GM23248 (cell line): ENCODE measurements at regions not wholly inside any gene's neighbourhood (a gene's known extent, or its start where the extent isn't known, plus 50 kb on each side); places are given as distances from the start of the nearest gene placed in this dataset.
A peak's percentile ranks its signal among the peaks of the same experiment; 100 is the strongest.

Experiments used
- DNase-seq: peaks from one replicate; pipeline ENCODE4 v3.0.0-alpha.2; 2015
- H2AFZ ChIP-seq: fragments of 200-600 bp; sonication (generic); 2 replicates; pipeline ENCODE4 v1.6.1; 2016; ENCODE audit warnings: antibody characterized with exemption
- H3F3A ChIP-seq: fragments of 200-600 bp; sonication (generic); 2 replicates; pipeline ENCODE4 v1.6.1; 2016; ENCODE audit warnings: mild to moderate bottlenecking, antibody characterized with exemption, mixed run types; ENCODE audit not compliant: insufficient read depth
- H3K27ac ChIP-seq: fragments of 200-600 bp; sonication (generic); 2 replicates; pipeline ENCODE4 v1.5.1; 2016; ENCODE audit warnings: mild to moderate bottlenecking
- H3K27me3 ChIP-seq: fragments of 200-600 bp; sonication (generic); replicated peaks from 2 replicates; pipeline ENCODE4 v1.6.1; 2016; ENCODE audit warnings: mild to moderate bottlenecking; ENCODE audit not compliant: insufficient read depth
- H3K36me3 ChIP-seq: fragments of 200-600 bp; sonication (generic); 2 replicates; pipeline ENCODE4 v1.6.1; 2016; ENCODE audit warnings: low read depth, mild to moderate bottlenecking
- H3K4me1 ChIP-seq: fragments of 200-600 bp; sonication (generic); 2 replicates; pipeline ENCODE4 v1.6.1; 2016; ENCODE audit warnings: mild to moderate bottlenecking; ENCODE audit not compliant: insufficient read depth
- H3K4me2 ChIP-seq: fragments of 200-600 bp; sonication (generic); one replicate; pipeline ENCODE4 v1.6.1; 2016; ENCODE audit warnings: mild to moderate bottlenecking; ENCODE audit not compliant: unreplicated experiment
- H3K4me3 ChIP-seq: fragments of 200-600 bp; sonication (generic); 2 replicates; pipeline ENCODE4 v1.5.1; 2016; ENCODE audit warnings: mild to moderate bottlenecking
- H3K79me2 ChIP-seq: fragments of 200-600 bp; sonication (generic); 2 replicates; pipeline ENCODE4 v1.6.1; 2016; ENCODE audit warnings: mild to moderate bottlenecking; ENCODE audit not compliant: insufficient read depth
- H3K9ac ChIP-seq: fragments of 200-600 bp; sonication (generic); 2 replicates; pipeline ENCODE4 v1.6.1; 2016; ENCODE audit warnings: mild to moderate bottlenecking
- H3K9me2 ChIP-seq: fragments of 200-600 bp; sonication (generic); 2 replicates; pipeline ENCODE4 v1.6.1; 2016; ENCODE audit warnings: mixed run types, mild to moderate bottlenecking, moderate library complexity; ENCODE audit not compliant: insufficient read depth
- H3K9me3 ChIP-seq: fragments of 200-600 bp; sonication (generic); one replicate; pipeline ENCODE4 v1.6.1; 2017; ENCODE audit warnings: low read depth
- H4K20me1 ChIP-seq: fragments of 200-600 bp; sonication (generic); 2 replicates; pipeline ENCODE4 v1.6.0; 2016; ENCODE audit not compliant: insufficient read depth
- EZH2 ChIP-seq: fragments of 200-600 bp; sonication (generic); IDR thresholded peaks from 2 replicates; pipeline ENCODE4 v1.6.1; 2018; ENCODE audit warnings: antibody characterized with exemption, mild to moderate bottlenecking; ENCODE audit not compliant: insufficient read depth, poor library complexity, severe bottlenecking
- EZH2phosphoT487 ChIP-seq: fragments of 200-600 bp; sonication (generic); IDR thresholded peaks from 2 replicates; pipeline ENCODE4 v1.6.1; 2018; ENCODE audit warnings: antibody characterized with exemption, moderate library complexity, mild to moderate bottlenecking, low read depth; ENCODE audit not compliant: insufficient read depth
- WGBS, 2 experiments: methylation state at CpG; one replicate each; pipeline ENCODE4 v1.1.6; 2015 to 2017; ENCODE audit warnings: low lambda C conversion rate in 2 of 2, low coverage in 1 of 2; ENCODE audit errors: missing lambda C conversion rate in 2 of 2; 5-methylcytosine and 5-hydroxymethylcytosine counted together
- in situ Hi-C: fragments of 300-500 bp; cut with MboI; formaldehyde crosslinking; loops from 2 replicates; pipeline ENCODE4 v1.15.0; 2020

GRCh38 chr3:38907426-38907825 lies 91.4 kb upstream of the SCN10A start:
- no peaks in the 10 kb centered on the region for H3K4me1 ChIP-seq
- in situ Hi-C loops = no loop called here
- no peak overlapping the region for H3K9ac ChIP-seq
- H3K4me2 ChIP-seq = no peak overlapping the region
- H4K20me1 ChIP-seq = no peaks in the 10 kb centered on the region
- H3K27me3 ChIP-seq = no peaks in the 10 kb centered on the region; the same call in 1 of the 2 replicates
- no peaks in the 10 kb centered on the region for H3K9me2 ChIP-seq
- no peak overlapping the region for H3K4me3 ChIP-seq
- TF ChIP-seq EZH2phosphoT487 (no peak), EZH2 (no peak)
- H3K79me2 ChIP-seq = no peaks in the 10 kb centered on the region
- DNase-seq = peak; percentile 5
- no peak overlapping the region for H3K27ac ChIP-seq
- no peaks in the 10 kb centered on the region for H3F3A ChIP-seq
- 13 to 18% methylated on average over 1 of the region's 1 CpG for WGBS, 2 experiments
- H3K9me3 ChIP-seq = no peaks in the 10 kb centered on the region
- H2AFZ ChIP-seq = no peak overlapping the region
- no peaks in the 10 kb centered on the region for H3K36me3 ChIP-seq

- in situ Hi-C loops = no loop called here
- H3K9ac ChIP-seq = no peak overlapping the region
- no peak for TF ChIP-seq EZH2phosphoT487
- TF ChIP-seq EZH2 = no peak
Measured at GRCh38 chr3:38890426-38890825, 74.4 kb upstream of the SCN10A start.

GRCh38 chr3:38878646-38879045 lies 62.6 kb upstream of the SCN10A start:
- no peak overlapping the region for H3K9ac ChIP-seq
- no peaks in the 10 kb centered on the region for H4K20me1 ChIP-seq
- no peak overlapping the region for H3K4me3 ChIP-seq
- H3K9me3 ChIP-seq = no peaks in the 10 kb centered on the region
- 0 out of 2 replicates have a peak, but pooled peaks cover 5% of the 10 kb centered on the region for H3K27me3 ChIP-seq
- no peak overlapping the region for H3K4me2 ChIP-seq
- no peaks in the 10 kb centered on the region for H3K36me3 ChIP-seq
- H3F3A ChIP-seq = no peaks in the 10 kb centered on the region
- no peak overlapping the region for H2AFZ ChIP-seq
- in situ Hi-C loops = no loop called here
- no peak for DNase-seq
- TF ChIP-seq EZH2phosphoT487 = no peak
- H3K79me2 ChIP-seq = no peaks in the 10 kb centered on the region
- H3K9me2 ChIP-seq = no peaks in the 10 kb centered on the region
- no peak overlapping the region for H3K27ac ChIP-seq
- no peaks in the 10 kb centered on the region for H3K4me1 ChIP-seq

More at GRCh38 chr3:38890426-38890825, 74.4 kb upstream of the SCN10A start:
- no peaks in the 10 kb centered on the region for H3K9me3 ChIP-seq
- H3K4me1 ChIP-seq = no peaks in the 10 kb centered on the region
- H4K20me1 ChIP-seq = no peaks in the 10 kb centered on the region
- no peak for DNase-seq
- no peaks in the 10 kb centered on the region for H3K36me3 ChIP-seq
- no peaks in the 10 kb centered on the region for H3K79me2 ChIP-seq
- no peak overlapping the region for H2AFZ ChIP-seq
- peaks cover 13% of the 10 kb centered on the region for H3K27me3 ChIP-seq
- no peak overlapping the region for H3K4me3 ChIP-seq
- H3K9me2 ChIP-seq = no peaks in the 10 kb centered on the region
- H3F3A ChIP-seq = no peaks in the 10 kb centered on the region
- H3K4me2 ChIP-seq = no peak overlapping the region
- no peak overlapping the region for H3K27ac ChIP-seq
- 26 to 36% methylated on average over 4 of the region's 4 CpGs for WGBS, 2 experiments
